Mesenchymal stem cell (in vitro differentiated cells and primary cell): ENCODE measurements at regions not wholly inside any gene's neighbourhood (a gene's known extent, or its start where the extent isn't known, plus 50 kb on each side); places are given as distances from the start of the nearest gene placed in this dataset.
A peak's percentile ranks its signal among the peaks of the same experiment; 100 is the strongest.

Source experiments
- DNase-seq: peaks from one replicate; pipeline ENCODE4 v3.0.0-alpha.2; 2013
- H2AFZ ChIP-seq: one replicate; pipeline ENCODE4 v1.6.1; 2013; ENCODE audit warnings: low read depth, mild to moderate bottlenecking, control low read depth, inconsistent platforms, low read length, moderate library complexity
- H2AK5ac ChIP-seq: 2 replicates; pipeline ENCODE4 v1.6.1; 2013; ENCODE audit warnings: low read length, moderate library complexity, mild to moderate bottlenecking, inconsistent platforms; ENCODE audit not compliant: severe bottlenecking
- H2BK120ac ChIP-seq: one replicate; pipeline ENCODE4 v1.6.1; 2013; ENCODE audit warnings: low read depth, mild to moderate bottlenecking, inconsistent platforms, low read length, moderate library complexity
- H2BK12ac ChIP-seq, 2 experiments: one replicate each; pipeline ENCODE4 v1.6.1; 2013; ENCODE audit warnings: inconsistent platforms in 2 of 2, low read length in 2 of 2, mild to moderate bottlenecking in 2 of 2, moderate library complexity in 2 of 2, control low read depth in 1 of 2
- H2BK15ac ChIP-seq: one replicate; pipeline ENCODE4 v1.6.1; 2013; ENCODE audit warnings: mild to moderate bottlenecking, low read depth, inconsistent platforms; ENCODE audit not compliant: poor library complexity, severe bottlenecking
- H2BK5ac ChIP-seq: 2 replicates; pipeline ENCODE4 v1.6.1; 2013; ENCODE audit warnings: low read depth, mild to moderate bottlenecking, low read length, control low read depth, inconsistent platforms; ENCODE audit not compliant: poor library complexity, severe bottlenecking
- H3K14ac ChIP-seq, 2 experiments: one replicate each; pipeline ENCODE4 v1.6.1; 2013; ENCODE audit warnings: inconsistent platforms in 2 of 2, low read length in 2 of 2, control low read depth in 1 of 2, mild to moderate bottlenecking in 1 of 2, moderate library complexity in 1 of 2
- H3K18ac ChIP-seq, 2 experiments: one replicate each; pipeline ENCODE4 v1.6.1; 2013; ENCODE audit warnings: inconsistent platforms in 2 of 2, low read length in 2 of 2, control low read depth in 1 of 2, low read depth in 1 of 2, mild to moderate bottlenecking in 1 of 2
- H3K23ac ChIP-seq, 2 experiments: one replicate each; pipeline ENCODE4 v1.6.1; 2013; ENCODE audit warnings: inconsistent platforms in 2 of 2, low read length in 2 of 2, mild to moderate bottlenecking in 2 of 2, moderate library complexity in 2 of 2, control low read depth in 1 of 2
- H3K27ac ChIP-seq: 2 replicates; pipeline ENCODE4 v1.5.1; 2013; ENCODE audit warnings: mild to moderate bottlenecking, moderate library complexity, low read length, control low read depth, inconsistent platforms; ENCODE audit not compliant: poor library complexity, severe bottlenecking
- H3K27me3 ChIP-seq, 2 experiments: 2 replicates each; pipeline versions ENCODE4 v1.6.1 to v1.7.0; 2013; ENCODE audit warnings: low read length in 2 of 2, mild to moderate bottlenecking in 2 of 2, moderate library complexity in 2 of 2, control low read depth in 1 of 2, inconsistent platforms in 1 of 2; ENCODE audit not compliant: control insufficient read depth in 1 of 2, insufficient read depth in 1 of 2
- H3K36me3 ChIP-seq, 2 experiments: 2 replicates each; pipeline versions ENCODE4 v1.6.1 to v1.7.0; 2013; ENCODE audit warnings: low read length in 2 of 2, control low read depth in 1 of 2, inconsistent platforms in 1 of 2, low read depth in 1 of 2, mild to moderate bottlenecking in 1 of 2; ENCODE audit not compliant: insufficient read depth in 2 of 2, control insufficient read depth in 1 of 2
- H3K4ac ChIP-seq, 2 experiments: one replicate each; pipeline ENCODE4 v1.6.1; 2013; ENCODE audit warnings: inconsistent platforms in 2 of 2, low read length in 2 of 2, mild to moderate bottlenecking in 2 of 2, moderate library complexity in 2 of 2, control low read depth in 1 of 2, low read depth in 1 of 2
- H3K4me1 ChIP-seq: 2 replicates; pipeline ENCODE4 v1.6.1; 2013; ENCODE audit warnings: low read depth, low read length, control low read depth; ENCODE audit not compliant: control insufficient read depth, insufficient read depth
- H3K4me2 ChIP-seq: 2 replicates; pipeline ENCODE4 v1.6.1; 2013; ENCODE audit warnings: low read length, mild to moderate bottlenecking, inconsistent platforms; ENCODE audit not compliant: poor library complexity, severe bottlenecking
- H3K4me3 ChIP-seq, 2 experiments: 2 replicates each; pipeline versions ENCODE4 v1.5.1 to v1.7.0; 2013; ENCODE audit warnings: low read length in 2 of 2, mild to moderate bottlenecking in 2 of 2, control low read depth in 1 of 2, low read depth in 1 of 2; ENCODE audit not compliant: insufficient read depth in 1 of 2
- H3K79me1 ChIP-seq: replicated peaks from 2 replicates; pipeline ENCODE4 v1.6.1; 2013; ENCODE audit warnings: mild to moderate bottlenecking, control low read depth, low read length, inconsistent platforms; ENCODE audit not compliant: poor library complexity, severe bottlenecking
- H3K9ac ChIP-seq: 2 replicates; pipeline ENCODE4 v1.7.0; 2013; ENCODE audit warnings: mild to moderate bottlenecking, low read length, moderate library complexity
- H3K9me3 ChIP-seq: 2 replicates; pipeline ENCODE4 v1.7.0; 2013; ENCODE audit warnings: mild to moderate bottlenecking, low read length; ENCODE audit not compliant: control insufficient read depth
- H4K8ac ChIP-seq: one replicate; pipeline ENCODE4 v1.6.1; 2013; ENCODE audit warnings: inconsistent platforms, mild to moderate bottlenecking, low read length, moderate library complexity
- H4K91ac ChIP-seq: one replicate; pipeline ENCODE4 v1.6.1; 2013; ENCODE audit warnings: mild to moderate bottlenecking, low read length, inconsistent platforms
- WGBS: methylation state at CpG from one replicate; pipeline ENCODE4 v1.1.7; 2013; ENCODE audit warnings: mixed read lengths; 5-methylcytosine and 5-hydroxymethylcytosine counted together

DNA sequence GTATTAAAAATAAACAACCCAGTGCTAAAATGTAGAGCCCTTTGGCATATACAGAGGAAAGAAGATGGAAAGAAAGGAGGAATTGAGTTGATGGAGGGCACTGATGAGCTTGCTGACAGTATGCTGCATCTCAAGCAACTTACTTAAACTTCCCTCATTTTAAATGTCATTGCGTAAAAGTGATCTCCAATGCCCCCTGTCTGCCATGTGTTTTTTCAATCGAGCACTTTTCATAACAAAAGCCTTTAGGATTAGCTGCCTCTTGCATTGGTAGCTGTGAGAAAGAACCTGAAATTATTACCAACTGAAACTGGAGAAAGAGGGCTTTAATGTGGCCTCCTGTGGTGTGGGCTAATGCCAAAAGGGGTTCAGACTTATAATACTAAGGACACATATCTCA lies 541.6 kb downstream of the SUCLA2 start:
- Histone ChIP-seq H3K27ac (no peak overlapping the region), H2BK120ac (peak overlapping the region; percentile 19), H3K4me1 (peaks cover 5% of the 10 kb centered on the region), H2AFZ (no peak overlapping the region), H3K4me3 (no peak overlapping the region), H3K9me3 (no peaks in the 10 kb centered on the region), H3K23ac (no peak overlapping the region), H3K27me3 (no peaks in the 10 kb centered on the region), H2BK5ac (no peak overlapping the region), H4K8ac (no peak overlapping the region), H3K14ac (no peak overlapping the region), H4K91ac (no peak overlapping the region), H2BK15ac (no peak overlapping the region), H3K36me3 (no peaks in the 10 kb centered on the region), H3K4me2 (no peak overlapping the region), H2AK5ac (no peak overlapping the region), H3K4ac (peak overlapping the region in 1 of 2 experiments; percentile 26), H2BK12ac (no peak overlapping the region), H3K79me1 (no peaks in the 10 kb centered on the region), H3K9ac (peak overlapping the region; percentile 2), H3K18ac (no peak overlapping the region)
- 80% methylated on average over 1 of the region's 2 CpGs for WGBS
- peak; percentile 30 for DNase-seq

DNA sequence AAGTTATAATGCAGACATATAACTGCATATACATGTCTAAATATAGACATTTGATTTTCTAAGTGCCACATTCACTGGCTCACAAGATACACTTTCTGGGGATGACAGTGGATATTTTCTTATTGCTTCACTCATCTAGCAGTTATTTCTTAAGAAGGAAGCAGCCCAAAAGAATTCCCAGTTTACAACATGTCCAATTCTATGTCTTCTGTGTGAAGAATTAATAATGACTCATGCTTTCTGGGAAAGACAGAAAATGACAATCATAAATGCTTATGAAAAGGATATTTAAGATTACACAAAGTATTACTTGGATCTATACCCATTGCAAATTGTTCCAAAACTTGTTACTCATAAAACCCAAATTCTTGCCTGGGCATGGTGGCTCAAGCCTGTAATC lies 543.4 kb downstream of the SUCLA2 start:
- H3K27ac ChIP-seq = no peak overlapping the region
- H2AK5ac ChIP-seq = no peak overlapping the region
- H2BK12ac ChIP-seq = no peak overlapping the region
- no peaks in the 10 kb centered on the region for H3K9me3 ChIP-seq
- no peak overlapping the region for H3K18ac ChIP-seq
- H3K4ac ChIP-seq = no peak overlapping the region
- H4K8ac ChIP-seq = no peak overlapping the region
- no peaks in the 10 kb centered on the region for H3K36me3 ChIP-seq
- no peak overlapping the region for H3K14ac ChIP-seq
- peak overlapping the region; percentile 21 for H3K9ac ChIP-seq
- no peak overlapping the region for H2BK15ac ChIP-seq
- no peak overlapping the region for H3K23ac ChIP-seq
- H3K27me3 ChIP-seq = no peaks in the 10 kb centered on the region
- H4K91ac ChIP-seq = no peak overlapping the region
- H3K4me3 ChIP-seq = no peak overlapping the region
- H2AFZ ChIP-seq = no peak overlapping the region
- H3K79me1 ChIP-seq = no peaks in the 10 kb centered on the region
- DNase-seq = peak; percentile 72
- H2BK5ac ChIP-seq = no peak overlapping the region
- H3K4me2 ChIP-seq = no peak overlapping the region
- no peaks in the 10 kb centered on the region for H3K4me1 ChIP-seq
- H2BK120ac ChIP-seq = no peak overlapping the region

DNA sequence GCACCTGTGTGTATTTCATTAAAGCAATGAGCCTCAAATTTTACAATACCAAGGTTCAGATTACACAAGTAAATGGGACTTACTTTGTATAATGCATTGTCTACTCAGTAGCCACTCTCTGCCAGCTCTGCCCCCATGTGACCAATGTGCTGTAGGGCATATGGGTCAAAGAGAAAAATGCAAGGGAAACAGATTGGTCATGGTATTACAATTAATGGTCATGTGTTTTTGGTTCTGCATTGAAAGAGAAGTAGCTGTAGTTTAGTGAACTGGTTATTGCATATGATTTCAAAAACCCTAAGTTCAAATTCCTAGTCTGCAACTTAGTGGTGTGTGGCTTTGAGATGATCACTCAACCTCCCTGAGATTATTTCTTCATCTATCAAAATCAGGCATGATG lies 545.4 kb downstream of the SUCLA2 start:
- DNase-seq = no peak
- H2BK120ac ChIP-seq = no peak overlapping the region
- H3K36me3 ChIP-seq = no peaks in the 10 kb centered on the region
- H3K79me1 ChIP-seq = no peaks in the 10 kb centered on the region
- no peak overlapping the region for H2BK15ac ChIP-seq
- H3K9me3 ChIP-seq = no peaks in the 10 kb centered on the region
- H3K23ac ChIP-seq = no peak overlapping the region
- H3K4me2 ChIP-seq = no peak overlapping the region
- no peaks in the 10 kb centered on the region for H3K4me1 ChIP-seq
- H2AK5ac ChIP-seq = no peak overlapping the region
- H4K8ac ChIP-seq = no peak overlapping the region
- H3K27me3 ChIP-seq = no peaks in the 10 kb centered on the region
- no peak overlapping the region for H3K4me3 ChIP-seq
- H3K14ac ChIP-seq = no peak overlapping the region
- H3K27ac ChIP-seq = no peak overlapping the region
- H3K9ac ChIP-seq = no peak overlapping the region
- no peak overlapping the region for H2BK12ac ChIP-seq
- H3K4ac ChIP-seq = no peak overlapping the region
- no peak overlapping the region for H4K91ac ChIP-seq
- no peak overlapping the region for H2AFZ ChIP-seq
- no peak overlapping the region for H2BK5ac ChIP-seq
- peak overlapping the region in 1 of 2 experiments; percentile 40 for H3K18ac ChIP-seq

DNA sequence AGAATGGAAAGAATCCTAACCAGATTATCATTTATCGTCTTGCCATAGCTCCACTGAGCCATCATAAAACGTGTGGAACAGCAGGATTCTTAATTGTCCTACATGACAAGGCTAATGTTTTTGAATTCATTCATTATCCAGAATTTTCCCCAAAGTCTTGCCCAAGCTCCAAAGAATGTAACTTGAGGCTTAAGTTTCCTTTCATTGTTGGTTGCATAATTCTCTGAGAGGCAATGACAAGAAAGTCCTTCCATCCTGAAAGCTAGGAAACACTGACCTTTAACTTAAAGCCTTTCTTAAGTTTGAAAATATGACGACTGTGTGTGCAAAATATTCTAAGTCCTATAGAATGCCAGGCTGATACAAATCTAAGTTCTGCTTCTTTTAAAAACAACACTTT lies 546.1 kb downstream of the SUCLA2 start:
- H2AFZ ChIP-seq = no peak overlapping the region
- H3K4ac ChIP-seq = no peak overlapping the region
- no peak overlapping the region for H3K4me3 ChIP-seq

More for the DNA sequence above, 546.1 kb downstream of the SUCLA2 start:
- no peaks in the 10 kb centered on the region for H3K27me3 ChIP-seq
- 84% methylated on average over 3 of the region's 3 CpGs for WGBS
- no peak overlapping the region for H3K18ac ChIP-seq
- H2AK5ac ChIP-seq = no peak overlapping the region
- H4K8ac ChIP-seq = no peak overlapping the region
- no peak overlapping the region for H2BK120ac ChIP-seq
- no peak overlapping the region for H3K4me2 ChIP-seq
- no peak overlapping the region for H4K91ac ChIP-seq
- H2BK5ac ChIP-seq = no peak overlapping the region
- peak; percentile 40 for DNase-seq
- no peak overlapping the region for H3K27ac ChIP-seq
- no peaks in the 10 kb centered on the region for H3K9me3 ChIP-seq
- no peaks in the 10 kb centered on the region for H3K36me3 ChIP-seq
- no peaks in the 10 kb centered on the region for H3K4me1 ChIP-seq
- H2BK15ac ChIP-seq = no peak overlapping the region
- H3K23ac ChIP-seq = no peak overlapping the region
- H3K79me1 ChIP-seq = no peaks in the 10 kb centered on the region
- no peak overlapping the region for H3K9ac ChIP-seq
- H2BK12ac ChIP-seq = no peak overlapping the region
- no peak overlapping the region for H3K14ac ChIP-seq
